GM21825 (cell line): ENCODE measurements at regions not wholly inside any gene's neighbourhood (a gene's known extent, or its start where the extent isn't known, plus 50 kb on each side); places are given as distances from the start of the nearest gene placed in this dataset.
"Not testable (repeated sequence)": the region's sequence is repeated elsewhere in the genome, so short reads cannot be mapped to it uniquely, and the experiment has no call there.

Experiments
- ATAC-seq: cut with Tn5 transposase; IDR thresholded peaks from one replicate; pipeline ENCODE4 v1.9.1; 2021; ENCODE audit warnings: mild to moderate bottlenecking, moderate library complexity; ENCODE audit not compliant: unreplicated experiment

DNA sequence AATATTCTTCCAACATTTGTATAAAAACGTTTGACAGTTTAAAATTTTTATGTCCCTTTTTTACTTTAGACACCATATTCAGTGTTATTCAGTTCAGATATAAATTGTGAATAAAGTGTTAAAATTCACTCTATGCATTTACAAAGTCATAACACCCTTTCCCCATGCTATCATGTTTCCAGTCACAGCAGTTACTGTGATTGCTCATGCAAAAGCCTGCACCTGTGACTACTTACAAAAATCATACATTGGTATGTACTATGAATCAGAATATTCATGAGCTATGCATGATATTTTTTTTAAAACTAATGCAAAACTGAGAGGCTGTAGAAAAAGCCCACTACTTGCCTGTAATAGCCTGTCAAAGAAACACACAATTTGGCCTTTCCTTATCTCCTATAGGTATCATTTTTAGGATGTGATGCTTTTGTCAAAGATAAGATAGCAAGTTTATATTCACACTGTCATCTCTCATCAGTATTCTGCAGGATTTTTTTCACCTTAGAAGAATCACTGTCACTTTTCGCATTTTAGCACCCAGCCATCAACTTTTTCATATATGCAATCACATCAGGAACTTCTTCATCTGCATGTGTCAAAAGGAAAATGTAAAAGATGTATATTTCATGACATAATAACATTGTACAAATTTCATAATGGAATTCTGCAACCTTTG lies 443.2 kb downstream of the C12orf50 start:
- no peak for ATAC-seq

DNA sequence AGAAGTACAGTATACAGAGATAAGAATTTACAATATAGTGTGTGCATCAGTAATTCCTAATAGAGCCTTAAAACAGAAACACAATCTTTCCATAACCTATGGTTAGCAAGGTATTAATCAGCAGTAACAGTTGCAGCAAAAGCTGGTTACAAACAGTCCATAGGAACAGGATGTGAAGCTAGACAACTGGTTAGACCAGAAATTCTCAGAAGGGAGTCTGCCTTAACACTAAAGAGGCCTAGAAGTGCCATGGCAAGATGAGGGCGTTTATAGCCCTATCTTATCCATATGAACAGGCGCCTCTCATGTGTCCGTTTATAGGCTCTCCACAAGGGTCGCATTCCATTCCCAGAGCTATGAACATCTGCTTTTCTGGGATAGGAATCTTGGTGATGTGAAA lies 450.1 kb downstream of the C12orf50 start:
- not testable (repeated sequence) for ATAC-seq

DNA sequence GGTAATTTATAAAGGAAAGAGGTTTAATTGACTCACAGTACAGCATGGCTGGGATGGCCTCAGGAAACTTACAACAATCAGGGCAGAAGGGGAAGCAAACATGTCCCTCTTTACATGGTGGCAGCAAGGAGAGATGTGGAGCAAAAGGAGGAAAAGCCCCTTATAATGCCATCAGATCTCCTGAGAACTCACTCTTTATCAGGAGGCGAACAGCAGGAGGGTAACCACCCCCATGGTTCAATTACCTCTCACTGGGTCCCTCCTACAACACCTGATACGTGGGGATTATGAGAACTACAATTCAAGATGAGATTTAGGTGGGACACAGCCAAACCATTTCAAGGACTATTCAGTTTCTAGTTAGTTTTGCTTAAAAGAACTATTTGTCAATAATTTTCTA lies 453.3 kb downstream of the C12orf50 start:
- no peak for ATAC-seq

DNA sequence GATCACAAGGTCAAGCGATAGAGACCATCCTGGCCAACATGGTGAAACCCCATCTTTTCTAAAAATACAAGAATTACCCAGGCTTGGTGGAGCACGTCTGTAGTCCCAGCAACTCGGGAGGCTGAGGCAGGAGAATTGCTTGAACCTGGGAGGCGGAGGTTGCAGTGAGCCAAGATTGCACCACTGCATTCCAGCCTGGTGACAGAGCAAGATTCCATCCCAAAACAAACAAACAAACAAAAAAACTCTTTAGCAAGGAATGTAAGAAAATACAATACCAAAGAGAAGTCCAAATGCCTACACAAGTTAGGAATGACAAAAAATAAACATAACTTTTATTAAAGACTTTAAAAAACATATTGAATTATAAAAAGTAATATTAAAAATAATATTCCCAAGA lies 462.3 kb downstream of the C12orf50 start:
- not testable (repeated sequence) for ATAC-seq

- ATAC-seq, result no peak
Measured at GRCh38 chr12:87556985-87557384, 472.2 kb downstream of the C12orf50 start.

GRCh38 chr12:87531213-87531612 lies 498.0 kb downstream of the C12orf50 start:
- not testable (repeated sequence) for ATAC-seq

- ATAC-seq, result no peak
Measured at GRCh38 chr12:87529413-87529812, 499.8 kb downstream of the C12orf50 start.

GRCh38 chr12:87520968-87521367 lies 508.2 kb downstream of the C12orf50 start:
- no peak for ATAC-seq

- no peak for ATAC-seq
Measured at GRCh38 chr12:87518481-87518880, 510.7 kb downstream of the C12orf50 start.

GRCh38 chr12:87518036-87518435 lies 511.2 kb downstream of the C12orf50 start:
- no peak for ATAC-seq

DNA sequence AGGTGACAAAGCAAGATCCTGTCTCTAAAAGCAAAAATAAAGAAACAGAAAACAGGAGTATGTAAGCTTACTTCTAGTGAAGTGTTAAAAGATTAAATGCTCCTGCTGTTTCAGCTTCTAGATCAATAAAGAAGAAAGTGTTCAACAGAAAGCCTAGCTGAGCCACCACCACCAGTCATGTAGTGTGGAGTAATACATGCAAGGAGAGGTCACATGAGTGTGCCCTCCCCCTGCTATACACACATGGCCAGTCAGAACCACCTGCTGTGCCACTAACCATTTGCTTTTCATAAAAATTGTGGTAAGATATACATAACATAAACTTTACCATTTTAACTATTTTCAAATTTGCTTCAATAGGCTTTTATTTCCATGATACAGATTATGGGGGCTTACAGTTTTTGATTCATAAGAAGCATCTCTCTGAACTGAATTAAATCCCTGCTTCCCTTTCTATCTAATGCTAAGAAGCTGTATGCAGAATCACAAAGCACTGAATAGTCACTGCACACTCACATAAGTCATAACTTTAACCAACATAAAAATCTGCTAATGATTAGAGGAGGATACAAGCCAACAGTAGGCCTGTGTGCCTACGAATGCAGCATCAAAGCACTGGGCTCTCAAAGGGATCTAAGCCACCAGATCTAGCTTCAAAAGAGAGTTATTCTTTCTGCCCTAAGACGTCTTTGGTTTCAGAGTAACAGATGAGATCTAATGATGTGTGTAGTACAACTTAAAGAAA lies 515.5 kb downstream of the C12orf50 start:
- ATAC-seq, result no peak

DNA sequence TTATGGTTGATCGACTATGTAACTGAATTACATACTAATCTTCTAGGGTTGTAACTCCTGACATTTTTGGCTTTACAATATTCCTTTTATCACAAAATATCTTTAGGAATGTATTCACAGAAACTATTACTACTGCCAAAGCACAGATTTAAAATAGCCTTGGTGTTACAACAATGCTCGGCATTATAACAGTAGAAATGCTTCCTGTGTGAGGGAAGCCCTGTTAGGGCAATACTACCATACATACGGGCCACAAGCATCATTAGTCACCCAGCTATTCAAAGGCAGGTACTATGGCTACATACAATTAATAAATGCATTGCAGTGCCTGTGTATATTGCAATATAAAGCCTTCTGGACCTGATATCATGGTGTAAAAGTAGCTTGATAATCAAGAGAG lies 517.8 kb downstream of the C12orf50 start:
- no peak for ATAC-seq

- no peak for ATAC-seq
Measured at GRCh38 chr12:87509237-87509820, 519.9 kb downstream of the C12orf50 start.

- no peak for ATAC-seq
Measured at GRCh38 chr12:87491598-87491997, 537.6 kb downstream of the C12orf50 start.

DNA sequence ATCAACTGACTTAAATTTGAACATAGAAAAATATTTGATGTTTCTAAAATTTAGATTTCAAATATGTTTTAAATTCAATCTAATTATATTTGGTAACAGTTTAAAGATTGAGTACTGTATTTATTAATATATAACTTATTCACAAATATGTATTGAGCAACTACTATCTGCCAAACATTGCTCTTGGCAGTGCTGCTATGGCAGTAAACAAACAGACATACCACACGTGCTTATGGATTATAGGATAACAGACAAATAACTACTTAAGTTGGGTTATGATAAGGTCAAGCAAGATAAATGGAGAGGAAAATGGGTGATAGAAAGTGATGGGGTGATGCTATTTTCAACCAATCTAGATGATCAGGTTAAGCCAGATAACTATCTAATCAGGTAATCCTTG lies 538.1 kb downstream of the C12orf50 start:
- no peak for ATAC-seq

- no peak for ATAC-seq
Measured at GRCh38 chr12:87469295-87469694, 559.9 kb downstream of the C12orf50 start.

DNA sequence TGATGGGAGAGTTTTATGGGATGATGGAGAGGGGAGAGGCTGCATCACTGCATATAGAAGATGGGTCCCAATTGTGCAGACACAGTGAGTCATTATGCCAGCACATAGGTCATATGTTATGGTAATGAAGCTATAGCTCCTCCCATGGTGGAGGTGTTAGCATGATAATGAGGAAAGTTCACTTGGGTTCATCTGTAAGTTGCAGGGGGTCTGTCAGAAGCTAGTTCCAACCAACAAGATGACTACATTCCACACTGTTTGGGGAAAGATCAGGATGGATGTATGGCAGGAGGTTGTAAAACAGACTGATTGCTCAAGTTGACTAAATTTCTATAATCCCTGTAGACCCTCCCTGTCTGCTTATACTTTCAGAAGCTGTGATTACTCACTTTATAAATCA lies 561.3 kb downstream of the C12orf50 start:
- ATAC-seq, result no peak

GRCh38 chr12:87464565-87464964 lies 564.6 kb downstream of the C12orf50 start:
- no peak for ATAC-seq

- ATAC-seq, result no peak
Measured at GRCh38 chr12:87444039-87444438, 585.2 kb downstream of the C12orf50 start.

DNA sequence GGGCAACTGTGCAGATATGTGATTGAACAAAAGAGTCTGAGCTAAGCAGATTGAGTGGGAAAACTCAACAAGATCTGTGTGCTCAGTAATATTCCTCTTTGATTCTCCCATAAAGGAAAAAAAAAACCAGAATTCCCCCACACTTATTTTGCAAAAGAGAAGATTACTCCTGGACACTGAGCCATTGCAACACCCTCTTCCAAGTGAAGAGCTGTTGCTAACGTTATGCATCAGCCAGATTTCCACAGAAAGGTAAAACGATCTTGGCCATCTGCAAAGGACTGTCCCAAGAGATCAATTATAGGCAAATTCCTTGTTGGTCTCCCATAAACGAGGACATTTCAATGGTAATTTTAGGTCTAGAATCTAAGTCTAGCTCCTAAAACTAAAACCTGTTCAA lies 587.7 kb downstream of the C12orf50 start:
- ATAC-seq, result no peak

DNA sequence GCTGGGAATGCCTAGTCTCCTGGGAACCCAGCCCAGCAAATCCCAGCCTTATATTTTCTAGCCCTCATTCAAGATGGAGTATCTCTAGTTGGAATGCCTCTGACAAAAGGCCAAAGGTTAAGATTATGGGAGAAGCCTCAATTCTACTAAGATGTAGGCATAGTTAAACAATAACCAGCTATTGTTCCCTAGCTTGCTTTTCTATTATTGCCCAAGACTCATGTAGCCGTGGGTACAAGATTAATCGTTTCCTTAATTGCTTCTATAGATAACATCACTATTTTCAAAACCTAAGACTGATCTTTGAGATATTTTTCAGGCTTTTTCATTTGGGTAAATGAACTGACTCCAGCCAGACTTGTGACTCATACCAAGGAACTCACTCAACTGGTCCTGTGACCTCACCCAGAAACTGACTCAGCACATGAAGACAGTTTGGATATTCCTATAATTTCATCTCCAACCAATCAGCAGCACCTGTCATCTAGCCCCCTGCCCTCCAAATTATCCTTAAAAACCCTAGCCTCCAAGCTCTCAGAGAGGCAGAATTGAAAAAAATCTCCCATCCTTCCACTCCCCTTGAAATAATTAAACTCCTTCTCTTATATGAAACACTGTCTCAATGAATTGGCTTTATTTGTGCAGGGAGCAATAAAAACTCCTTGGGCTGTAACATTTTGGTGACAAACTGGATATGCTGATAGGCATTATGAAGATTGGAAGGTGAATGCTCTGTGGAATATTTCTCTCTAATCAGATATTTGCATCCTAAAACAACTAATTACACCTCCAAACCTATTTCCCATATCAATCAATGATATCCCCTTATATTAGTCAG lies 589.0 kb downstream of the C12orf50 start:
- ATAC-seq, result no peak
